PC-9 (cell line): ENCODE measurements at regions not wholly inside any gene's neighbourhood (a gene's known extent, or its start where the extent isn't known, plus 50 kb on each side); places are given as distances from the start of the nearest gene placed in this dataset.
"Not testable (repeated sequence)": the region's sequence is repeated elsewhere in the genome, so short reads cannot be mapped to it uniquely, and the experiment has no call there.

ENCODE experiments used
- BruUV-seq: library from RNA; stranded (reverse); fragments of 400-500 nt; replicated peaks from 2 replicates; lab custom pipeline; 2021; lab: Mats Ljungman, UMichigan
- CTCF ChIA-PET: fragments of 300-600 bp; sonication (Branson Sonifier 250); formaldehyde crosslinking; loops from one replicate; lab custom pipeline; 2022; ENCODE audit warnings: antibody characterized with exemption; lab: Charles Lee
- POLR2A ChIA-PET: fragments of 300-600 bp; sonication (Branson Sonifier 250); formaldehyde crosslinking; loops from one replicate; lab custom pipeline; 2022; ENCODE audit warnings: antibody characterized with exemption; ENCODE audit not compliant: unreplicated experiment; lab: Charles Lee
- DNase-seq, 2 experiments: peaks; one replicate each; pipeline versions ENCODE4 v3.0.0 to v3.0.0-alpha.2; 2015 to 2022; ENCODE audit warnings: mixed read lengths in 1 of 2
- H2AFZ ChIP-seq: fragments of 200-600 bp; sonication (generic); 2 replicates; pipeline ENCODE4 v1.8.1; 2017; ENCODE audit warnings: antibody characterized with exemption
- H3F3A ChIP-seq: fragments of 200-600 bp; sonication (generic); 2 replicates; pipeline ENCODE4 v1.8.1; 2017; ENCODE audit warnings: antibody characterized with exemption, mild to moderate bottlenecking, low read depth; ENCODE audit not compliant: insufficient read depth
- H3K27ac ChIP-seq: fragments of 200-600 bp; sonication (generic); 2 replicates; pipeline ENCODE4 v1.6.1; 2016; ENCODE audit warnings: mixed run types
- H3K27me3 ChIP-seq: fragments of 200-600 bp; sonication (generic); 2 replicates; pipeline ENCODE4 v1.6.1; 2016; ENCODE audit warnings: low read depth, mixed run types; ENCODE audit not compliant: insufficient read depth
- H3K36me3 ChIP-seq: fragments of 200-600 bp; sonication (generic); 2 replicates; pipeline ENCODE4 v1.6.1; 2016; ENCODE audit warnings: low read depth, mixed run types
- H3K4me1 ChIP-seq: fragments of 200-600 bp; sonication (generic); replicated peaks from 2 replicates; pipeline ENCODE4 v1.6.1; 2016; ENCODE audit warnings: mixed run types; ENCODE audit not compliant: insufficient read depth
- H3K4me2 ChIP-seq: fragments of 200-600 bp; sonication (generic); 2 replicates; pipeline ENCODE4 v1.6.1; 2017; ENCODE audit warnings: mixed run types
- H3K4me3 ChIP-seq: fragments of 200-600 bp; sonication (generic); 2 replicates; pipeline ENCODE4 v1.6.1; 2016; ENCODE audit warnings: mixed run types
- H3K79me2 ChIP-seq: fragments of 200-600 bp; sonication (generic); 2 replicates; pipeline ENCODE4 v1.6.1; 2017; ENCODE audit warnings: low read depth, mixed run types
- H3K9me2 ChIP-seq: fragments of 200-600 bp; sonication (generic); 2 replicates; pipeline ENCODE4 v1.8.1; 2017; ENCODE audit warnings: mild to moderate bottlenecking; ENCODE audit not compliant: insufficient read depth
- H3K9me3 ChIP-seq: fragments of 200-600 bp; sonication (generic); 2 replicates; pipeline ENCODE4 v1.8.1; 2016; ENCODE audit warnings: low read depth; ENCODE audit not compliant: insufficient read depth
- H4K20me1 ChIP-seq: fragments of 200-600 bp; sonication (generic); 2 replicates; pipeline ENCODE4 v1.8.1; 2017; ENCODE audit not compliant: insufficient read depth
- CTCF ChIP-seq: fragments of 200-600 bp; sonication (generic); conservative IDR thresholded peaks from 2 replicates; pipeline ENCODE4 v1.6.1; 2017; ENCODE audit warnings: mixed run types, antibody characterized with exemption, mild to moderate bottlenecking, moderate library complexity
- EZH2 ChIP-seq: fragments of 200-600 bp; sonication (generic); IDR thresholded peaks from 2 replicates; pipeline ENCODE4 v1.8.0; 2017; ENCODE audit warnings: antibody characterized with exemption, low read depth
- intact Hi-C: fragments of 100-400 bp; cut with micrococcal nuclease; formaldehyde crosslinking; loops from one replicate; pipeline ENCODE4 v1.10.0; 2022; ENCODE audit not compliant: unreplicated experiment

DNA sequence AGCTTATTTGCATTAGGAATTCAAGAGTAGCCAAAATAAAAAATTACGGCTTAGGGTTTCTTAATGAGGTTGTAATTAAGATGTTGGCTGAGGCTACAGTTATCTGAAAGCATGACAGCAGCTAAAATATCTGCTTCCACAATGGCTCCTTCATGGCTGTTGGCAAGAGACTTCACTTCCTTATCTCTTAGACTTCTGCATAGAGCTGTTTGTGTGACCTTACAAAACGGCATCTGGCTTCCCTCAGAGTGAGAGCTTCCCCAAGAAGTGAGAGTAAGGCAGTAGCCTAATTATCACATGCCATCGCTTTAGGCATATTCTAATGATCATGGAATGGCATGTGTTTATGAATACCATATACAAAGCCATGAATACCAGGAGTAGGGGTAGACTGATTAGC is 57.6 kb downstream of the CCDC59 start:
- Histone ChIP-seq H3F3A (no peaks in the 10 kb centered on the region), H3K36me3 (no peaks in the 10 kb centered on the region), H3K27me3 (no peaks in the 10 kb centered on the region), H3K9me2 (no peaks in the 10 kb centered on the region; the same call in 1 of the 2 replicates), H3K4me3 (no peak overlapping the region), H3K4me2 (no peak overlapping the region), H3K4me1 (no peaks in the 10 kb centered on the region), H2AFZ (no peak overlapping the region), H3K27ac (no peak overlapping the region), H4K20me1 (no peaks in the 10 kb centered on the region), H3K9me3 (no peaks in the 10 kb centered on the region), H3K79me2 (no peaks in the 10 kb centered on the region)
- intact Hi-C loops = no loop called here
- POLR2A ChIA-PET = no interaction called here
- no TSS peak for BruUV-seq
- TF ChIP-seq CTCF (no peak), EZH2 (no peak)
- DNase-seq = no peak
- CTCF ChIA-PET = no interaction called here

DNA sequence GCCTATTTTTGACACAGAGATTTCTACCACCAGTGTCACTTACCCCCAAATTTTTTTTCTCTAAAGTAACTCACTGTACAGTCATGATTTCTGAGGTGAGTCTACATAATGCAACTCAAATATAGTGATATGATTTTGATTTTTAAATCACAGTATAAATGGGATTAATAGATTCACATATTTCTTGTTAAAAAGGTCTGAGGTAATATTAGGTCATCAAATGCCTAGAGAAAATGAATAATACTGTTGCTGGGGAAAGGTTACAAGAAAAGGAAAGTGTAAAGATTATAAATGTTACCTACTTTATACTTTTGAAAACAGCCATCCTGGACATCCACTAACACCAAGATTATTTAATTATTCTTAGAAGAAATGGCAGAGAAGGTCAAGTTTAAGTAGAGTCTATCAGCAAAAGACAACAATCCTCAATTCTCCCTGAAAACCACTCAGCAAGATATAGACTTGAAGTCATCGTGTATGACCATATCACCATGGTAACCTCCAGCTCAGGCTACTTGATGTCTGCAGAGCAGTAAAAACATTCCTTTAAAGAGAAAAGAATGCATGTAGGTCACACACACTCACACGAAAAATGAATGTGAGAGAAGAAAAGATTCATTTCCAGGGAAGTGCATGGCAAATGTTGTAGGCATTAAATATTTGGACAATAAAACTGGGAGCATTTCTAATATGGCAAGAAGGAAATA is 58.7 kb downstream of the CCDC59 start:
- no peak overlapping the region for H3K27ac ChIP-seq
- H3K9me3 ChIP-seq = no peaks in the 10 kb centered on the region
- POLR2A ChIA-PET = no interaction called here
- H2AFZ ChIP-seq = no peak overlapping the region
- H3K9me2 ChIP-seq = no peaks in the 10 kb centered on the region; the same call in 1 of the 2 replicates
- no peak for DNase-seq
- H3K27me3 ChIP-seq = no peaks in the 10 kb centered on the region
- H3F3A ChIP-seq = no peaks in the 10 kb centered on the region
- no peaks in the 10 kb centered on the region for H3K79me2 ChIP-seq
- H3K4me2 ChIP-seq = no peak overlapping the region
- intact Hi-C loops = no loop called here
- no peaks in the 10 kb centered on the region for H4K20me1 ChIP-seq
- TF ChIP-seq EZH2 = no peak
- no peak for TF ChIP-seq CTCF
- BruUV-seq = no TSS peak
- H3K4me3 ChIP-seq = no peak overlapping the region
- no peaks in the 10 kb centered on the region for H3K4me1 ChIP-seq
- CTCF ChIA-PET = no interaction called here
- H3K36me3 ChIP-seq = no peaks in the 10 kb centered on the region

DNA sequence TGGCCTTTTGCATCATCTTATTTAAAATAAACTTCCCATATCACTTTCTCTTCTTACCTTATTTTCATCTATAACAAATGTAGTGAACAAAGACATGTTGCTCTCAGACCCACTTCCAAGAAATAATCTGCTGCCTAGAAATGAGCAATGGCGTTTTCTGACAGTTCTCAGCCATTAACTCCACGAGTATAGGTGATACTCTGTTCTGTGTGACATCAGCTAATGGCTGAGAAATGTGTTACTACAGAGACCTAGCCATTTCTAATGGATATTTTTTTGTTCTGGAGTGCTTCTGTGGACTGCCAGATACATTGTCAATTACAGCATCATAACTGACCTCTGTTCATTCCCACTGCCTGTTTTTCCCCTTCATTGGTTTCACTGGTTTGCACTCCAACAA is 67.8 kb downstream of the CCDC59 start:
- no peaks in the 10 kb centered on the region for H3K79me2 ChIP-seq
- no peak overlapping the region for H3K4me2 ChIP-seq
- no peak overlapping the region for H3K4me3 ChIP-seq
- intact Hi-C loops = no loop called here
- H3K27me3 ChIP-seq = no peaks in the 10 kb centered on the region
- no peaks in the 10 kb centered on the region for H3K36me3 ChIP-seq
- TF ChIP-seq CTCF (no peak), EZH2 (no peak)
- ChIA-PET POLR2A (no interaction called here), CTCF (no interaction called here)
- DNase-seq = no peak
- no peak overlapping the region for H2AFZ ChIP-seq
- no peak overlapping the region for H3K27ac ChIP-seq
- H4K20me1 ChIP-seq = no peaks in the 10 kb centered on the region
- H3K4me1 ChIP-seq = no peaks in the 10 kb centered on the region
- H3K9me3 ChIP-seq = no peaks in the 10 kb centered on the region
- H3F3A ChIP-seq = no peaks in the 10 kb centered on the region
- H3K9me2 ChIP-seq = no peaks in the 10 kb centered on the region
- no TSS peak for BruUV-seq

GRCh38 chr12:82281335-82281734 is 76.9 kb downstream of the CCDC59 start:
- H3K9me2 ChIP-seq, H3K36me3 ChIP-seq, H4K20me1 ChIP-seq, H3K4me1 ChIP-seq, POLR2A ChIA-PET, H3K27ac ChIP-seq, H3K4me2 ChIP-seq, CTCF ChIA-PET, intact Hi-C loops, H3K4me3 ChIP-seq, H3K27me3 ChIP-seq, H3F3A ChIP-seq, DNase-seq, BruUV-seq, H3K9me3 ChIP-seq, H2AFZ ChIP-seq, H3K79me2 ChIP-seq: not testable (repeated sequence)
